Stomach smooth muscle (tissue), 2 donors: ENCODE measurements at regions not wholly inside any gene's neighbourhood (a gene's known extent, or its start where the extent isn't known, plus 50 kb on each side); places are given as distances from the start of the nearest gene placed in this dataset.

Experiments used
- H3K27ac ChIP-seq: one replicate; pipeline ENCODE4 v1.7.0; 2013; ENCODE audit warnings: mild to moderate bottlenecking, low read length, inconsistent platforms
- H3K27me3 ChIP-seq, 2 donors: one replicate each; pipeline ENCODE4 v1.7.0; 2013; ENCODE audit warnings: low read length in 2 of 2; ENCODE audit not compliant: insufficient read depth in 2 of 2, control insufficient read depth in 1 of 2
- H3K36me3 ChIP-seq, 2 donors: one replicate each; pipeline ENCODE4 v1.7.0; 2013; ENCODE audit warnings: low read length in 2 of 2; ENCODE audit not compliant: control insufficient read depth in 2 of 2, insufficient read depth in 2 of 2
- H3K4me1 ChIP-seq: one replicate; pipeline ENCODE4 v1.7.0; 2013; ENCODE audit warnings: low read length; ENCODE audit not compliant: control insufficient read depth, insufficient read depth
- H3K4me3 ChIP-seq, 2 donors: one replicate each; pipeline ENCODE4 v1.7.0; 2013; ENCODE audit warnings: low read length in 2 of 2
- H3K9ac ChIP-seq, 2 donors: one replicate each; pipeline ENCODE4 v1.7.0; 2013; ENCODE audit warnings: low read length in 2 of 2, mild to moderate bottlenecking in 1 of 2
- H3K9me3 ChIP-seq, 2 donors: one replicate each; pipeline ENCODE4 v1.7.0; 2013; ENCODE audit warnings: low read length in 2 of 2; ENCODE audit not compliant: control insufficient read depth in 2 of 2
- donor health status: healthy.
- donor health status: Pancreatic carcinoma.

DNA sequence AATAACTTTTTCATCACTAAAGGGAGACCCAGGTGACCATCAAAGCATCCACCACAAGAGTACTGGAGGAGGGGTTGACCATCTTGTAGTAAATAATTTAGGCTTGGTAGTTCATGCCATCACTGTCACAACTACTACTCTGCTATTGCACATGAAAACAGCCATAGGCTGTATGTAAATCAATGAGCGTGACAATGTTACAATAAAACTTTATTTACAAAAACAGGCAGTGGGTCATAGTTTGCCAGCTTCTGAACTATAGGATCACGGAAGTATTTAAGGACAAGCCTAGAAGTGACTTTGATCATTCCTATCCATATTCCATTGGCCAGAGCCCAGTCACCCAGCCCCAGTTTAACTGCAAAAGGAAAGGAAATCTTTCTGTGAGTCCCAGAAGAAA is 153.4 kb downstream of the NUAK1 start:
- Histone ChIP-seq H3K9me3 (no peaks in the 10 kb centered on the region), H3K4me1 (no peaks in the 10 kb centered on the region), H3K9ac (no peak overlapping the region), H3K27ac (no peak overlapping the region), H3K4me3 (no peak overlapping the region), H3K27me3 (no peaks in the 10 kb centered on the region), H3K36me3 (no peaks in the 10 kb centered on the region)

DNA sequence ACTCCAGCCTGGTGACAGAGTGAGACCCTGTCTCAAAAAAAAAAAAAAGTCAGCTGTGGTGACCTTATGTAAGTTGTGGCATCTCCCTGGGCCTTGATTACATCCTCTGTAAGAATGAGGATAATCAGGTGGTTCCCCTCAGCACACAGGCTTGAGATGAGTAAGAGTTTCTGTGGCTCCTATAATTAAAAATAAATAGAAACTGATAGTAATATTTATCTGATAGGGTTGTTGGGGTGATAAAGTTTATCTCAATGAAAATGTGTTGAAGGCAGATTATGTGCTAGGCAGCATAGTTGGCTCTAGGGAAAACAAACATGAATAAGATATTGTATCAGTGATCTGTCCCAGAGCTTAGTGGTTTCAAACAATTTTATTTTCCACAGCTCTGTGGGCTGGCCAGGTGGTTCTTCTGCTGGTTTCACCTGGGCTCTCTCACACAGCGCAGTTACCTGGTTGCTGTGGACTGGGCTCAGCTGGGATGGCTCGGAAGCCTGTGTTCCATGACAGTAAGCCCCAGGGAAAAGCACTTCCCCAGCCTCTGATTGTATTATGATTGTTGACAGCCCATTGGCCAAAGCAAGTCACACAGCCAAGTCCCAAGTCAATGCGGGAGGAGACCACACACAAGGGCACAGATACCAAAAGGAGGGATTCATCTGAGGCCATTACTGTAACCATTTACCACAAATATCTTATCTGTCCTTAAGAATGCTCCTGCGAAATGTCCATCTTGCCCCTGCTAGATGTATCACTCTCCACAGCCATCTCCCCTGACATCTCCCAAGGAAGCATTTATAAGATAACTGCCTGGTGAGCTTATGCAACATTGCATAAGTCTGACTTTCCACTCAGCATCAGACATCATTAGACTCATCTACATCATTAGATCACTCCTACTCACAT is 151.7 kb downstream of the NUAK1 start:
- H3K4me3 ChIP-seq, result no peak overlapping the region
- no peaks in the 10 kb centered on the region for H3K4me1 ChIP-seq
- no peaks in the 10 kb centered on the region for H3K9me3 ChIP-seq
- no peaks in the 10 kb centered on the region for H3K27me3 ChIP-seq
- no peaks in the 10 kb centered on the region for H3K36me3 ChIP-seq
- no peak overlapping the region for H3K27ac ChIP-seq
- no peak overlapping the region for H3K9ac ChIP-seq

DNA sequence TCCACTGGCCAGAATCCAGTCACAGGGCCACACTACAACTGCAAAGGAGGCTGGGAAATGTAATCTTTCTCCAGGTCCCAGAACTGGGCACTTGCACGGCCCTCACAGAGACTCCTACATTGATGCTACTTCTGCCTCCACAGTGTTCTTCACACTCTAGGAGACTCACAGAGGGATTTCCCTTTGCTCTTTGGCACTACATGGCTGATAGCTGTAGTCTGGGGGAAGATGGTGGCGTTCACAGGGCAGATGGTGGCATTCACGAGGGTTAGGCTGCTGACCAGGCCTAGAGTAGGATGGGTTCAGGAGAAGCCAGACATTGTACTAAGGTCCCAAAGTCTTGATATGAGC is 151.1 kb downstream of the NUAK1 start:
- H3K4me3 ChIP-seq, result no peak overlapping the region
- no peak overlapping the region for H3K9ac ChIP-seq
- no peaks in the 10 kb centered on the region for H3K9me3 ChIP-seq
- no peaks in the 10 kb centered on the region for H3K27me3 ChIP-seq
- H3K36me3 ChIP-seq, result no peaks in the 10 kb centered on the region
- H3K4me1 ChIP-seq, result no peaks in the 10 kb centered on the region
- no peak overlapping the region for H3K27ac ChIP-seq

DNA sequence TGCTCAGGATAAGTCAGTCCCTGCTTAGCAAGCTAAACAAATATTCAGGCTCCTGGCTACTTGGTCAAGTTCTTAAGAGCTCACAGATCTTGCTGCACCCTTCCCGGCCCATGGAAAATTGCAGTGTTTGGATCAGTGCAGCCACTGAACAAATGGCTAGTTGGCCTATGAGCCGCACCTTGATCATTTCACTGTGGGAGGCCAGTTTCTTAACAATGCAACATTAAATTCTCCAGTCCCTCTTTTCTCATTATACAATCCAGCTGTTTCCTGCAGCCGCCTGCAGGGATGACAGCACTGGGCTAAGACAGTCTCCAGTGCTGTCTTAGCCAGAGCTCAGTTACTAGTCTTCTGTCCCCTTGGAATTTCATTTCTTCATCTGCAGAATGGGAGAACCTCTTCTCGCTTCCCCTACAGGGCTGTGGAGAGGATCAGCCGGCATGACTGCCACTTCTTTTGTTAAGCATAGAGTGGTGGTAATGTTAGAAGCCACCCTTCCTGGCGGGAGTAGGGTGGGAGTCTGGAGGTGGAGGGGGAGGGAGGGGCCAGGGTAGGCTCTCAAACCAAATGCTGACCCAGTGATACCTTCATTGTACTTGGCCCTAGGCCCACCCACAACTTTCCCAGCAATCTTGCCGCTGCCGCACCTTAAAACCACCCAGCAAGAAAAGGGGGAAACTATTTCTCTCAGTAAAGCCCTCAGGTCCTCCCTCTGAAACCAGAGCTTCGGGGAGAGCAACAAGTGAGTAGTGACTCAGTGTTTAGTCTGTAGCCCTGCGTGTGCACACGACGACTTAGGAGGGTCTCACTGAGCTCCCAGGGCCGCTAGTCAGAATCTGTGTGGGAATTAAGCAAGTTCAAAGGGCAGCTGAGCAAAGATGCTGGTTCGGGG is 145.7 kb downstream of the NUAK1 start:
- Histone ChIP-seq H3K27me3 (no peaks in the 10 kb centered on the region), H3K4me1 (peaks cover 7% of the 10 kb centered on the region), H3K9ac (no peak overlapping the region), H3K4me3 (no peak overlapping the region), H3K36me3 (no peaks in the 10 kb centered on the region), H3K9me3 (no peaks in the 10 kb centered on the region), H3K27ac (no peak overlapping the region)

DNA sequence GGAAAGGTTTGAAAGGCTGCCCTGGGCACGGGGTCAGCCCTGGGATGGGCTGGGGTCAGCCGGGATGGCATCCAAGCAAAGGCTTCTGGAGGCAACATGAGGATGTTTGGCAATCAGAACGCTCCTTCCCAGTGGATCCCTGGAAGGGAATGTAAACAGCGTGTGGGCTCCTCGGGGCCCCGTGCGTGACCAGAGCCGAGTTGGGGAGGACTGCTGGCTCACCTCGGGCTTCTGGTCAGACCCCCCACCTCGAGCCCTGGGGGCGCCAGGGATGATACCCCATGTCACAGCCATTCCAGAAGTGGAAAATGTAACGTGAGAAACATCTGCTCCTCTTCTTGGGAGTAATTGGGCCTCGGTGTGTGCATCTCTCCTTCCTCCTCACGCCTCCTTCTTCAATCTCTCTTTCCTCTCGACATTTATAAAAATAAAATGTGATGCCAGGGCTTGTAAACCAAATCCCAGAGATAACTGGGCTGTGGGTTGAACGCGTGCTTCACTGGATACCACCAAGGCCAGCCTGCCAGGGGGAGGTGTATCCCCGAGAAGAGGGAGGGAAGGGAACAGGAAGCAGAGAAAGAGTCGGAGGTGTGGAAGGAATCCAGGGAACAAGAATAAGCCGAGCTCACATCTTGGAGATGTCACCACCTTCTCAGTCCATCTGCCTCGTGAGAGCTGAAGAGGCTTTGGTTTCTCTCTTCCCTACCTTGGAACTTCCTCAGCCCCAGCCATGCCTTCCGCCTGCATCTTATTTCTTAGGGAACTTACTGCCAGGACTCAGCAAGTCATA is 144.8 kb downstream of the NUAK1 start:
- H3K27ac ChIP-seq, result no peak overlapping the region
- H3K9ac ChIP-seq, result no peak overlapping the region
- H3K9me3 ChIP-seq, result no peaks in the 10 kb centered on the region
- H3K4me3 ChIP-seq, result no peak overlapping the region
- no peaks in the 10 kb centered on the region for H3K36me3 ChIP-seq
- peaks cover 7% of the 10 kb centered on the region for H3K4me1 ChIP-seq
- H3K27me3 ChIP-seq, result no peaks in the 10 kb centered on the region

DNA sequence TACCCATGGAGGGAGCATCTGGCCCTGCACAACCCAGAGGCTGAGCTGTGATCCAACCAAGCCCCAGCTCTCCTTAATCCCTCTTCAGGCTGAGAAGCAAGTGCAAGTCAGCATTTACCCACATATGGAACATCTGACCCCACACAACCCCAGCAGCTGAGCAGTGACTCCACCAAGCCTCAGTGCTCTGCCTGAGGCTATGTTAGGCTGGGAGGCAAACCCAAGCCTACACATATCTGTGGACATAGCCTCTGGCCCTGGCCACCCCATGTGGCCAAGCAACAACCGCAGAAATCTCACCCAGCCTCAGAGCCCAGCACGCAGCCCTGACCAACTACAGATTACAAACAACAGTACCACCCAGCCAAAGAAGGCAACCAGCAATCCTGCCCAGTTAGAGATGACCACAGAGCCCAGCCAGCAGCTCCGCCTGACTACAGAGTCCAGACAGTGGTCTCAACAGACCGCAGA is 142.8 kb downstream of the NUAK1 start:
- Histone ChIP-seq H3K27ac (no peak overlapping the region), H3K36me3 (no peaks in the 10 kb centered on the region), H3K9ac (no peak overlapping the region), H3K4me1 (peaks cover 7% of the 10 kb centered on the region), H3K27me3 (no peaks in the 10 kb centered on the region), H3K4me3 (no peak overlapping the region), H3K9me3 (no peaks in the 10 kb centered on the region)

DNA sequence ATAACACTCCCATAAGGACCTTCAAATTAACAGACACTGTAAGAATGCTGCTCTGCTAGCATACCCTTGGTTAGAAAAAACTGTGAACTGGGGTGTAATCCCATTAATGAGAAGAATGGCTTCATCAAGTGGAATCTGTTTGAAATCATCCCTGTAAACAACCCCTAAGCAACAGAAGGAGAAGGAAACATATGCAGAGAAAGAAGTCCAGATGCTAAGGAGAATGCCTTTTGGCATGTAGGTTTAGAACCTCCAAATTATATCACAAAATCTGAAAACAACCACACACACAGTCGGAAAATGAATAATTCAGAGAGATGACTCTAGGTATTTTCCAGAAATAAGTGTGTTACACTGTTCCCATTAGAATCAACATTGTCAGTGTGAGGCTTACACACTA is 140.2 kb downstream of the NUAK1 start:
- no peak overlapping the region for H3K9ac ChIP-seq
- no peaks in the 10 kb centered on the region for H3K27me3 ChIP-seq
- H3K36me3 ChIP-seq, result no peaks in the 10 kb centered on the region
- H3K27ac ChIP-seq, result no peak overlapping the region
- H3K9me3 ChIP-seq, result no peaks in the 10 kb centered on the region
- no peak overlapping the region for H3K4me3 ChIP-seq
- peaks cover 7% of the 10 kb centered on the region for H3K4me1 ChIP-seq

DNA sequence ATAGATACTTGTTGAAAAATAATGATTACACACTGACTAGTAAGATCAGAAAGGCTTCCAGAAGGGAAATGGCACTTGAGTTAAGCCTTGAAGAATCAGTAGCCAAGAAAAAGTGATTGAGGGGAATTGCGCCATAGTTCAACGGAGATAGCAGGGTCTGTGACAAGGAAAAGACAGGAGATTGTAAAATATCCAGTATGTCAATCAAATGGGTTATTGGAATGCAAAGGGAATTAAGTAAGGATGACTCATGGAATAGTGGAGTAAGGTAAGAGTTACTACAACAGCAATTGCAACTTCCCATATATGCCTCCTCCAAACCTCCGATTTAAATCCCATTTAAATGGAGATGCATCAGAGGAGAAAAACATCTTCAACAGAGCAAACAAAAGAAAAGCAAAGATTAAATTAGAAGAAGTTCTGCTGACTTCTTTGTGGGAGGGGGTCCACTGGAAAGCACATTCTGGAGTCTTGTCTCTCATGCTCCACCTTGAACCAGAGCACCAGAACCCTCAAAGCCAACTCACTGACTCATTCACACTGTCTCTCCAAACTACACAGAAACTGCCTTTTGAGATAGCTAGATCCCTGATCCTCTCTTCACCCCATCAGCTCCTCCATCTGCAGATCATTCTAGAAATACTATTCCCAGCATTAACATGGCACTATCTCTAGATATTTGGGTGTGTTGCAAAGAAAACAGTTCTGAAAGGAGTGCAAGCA is 138.2 kb downstream of the NUAK1 start:
- no peaks in the 10 kb centered on the region for H3K4me1 ChIP-seq
- no peak overlapping the region for H3K27ac ChIP-seq
- H3K4me3 ChIP-seq, result no peak overlapping the region
- H3K36me3 ChIP-seq, result no peaks in the 10 kb centered on the region
- no peaks in the 10 kb centered on the region for H3K27me3 ChIP-seq
- H3K9ac ChIP-seq, result no peak overlapping the region
- no peaks in the 10 kb centered on the region for H3K9me3 ChIP-seq

DNA sequence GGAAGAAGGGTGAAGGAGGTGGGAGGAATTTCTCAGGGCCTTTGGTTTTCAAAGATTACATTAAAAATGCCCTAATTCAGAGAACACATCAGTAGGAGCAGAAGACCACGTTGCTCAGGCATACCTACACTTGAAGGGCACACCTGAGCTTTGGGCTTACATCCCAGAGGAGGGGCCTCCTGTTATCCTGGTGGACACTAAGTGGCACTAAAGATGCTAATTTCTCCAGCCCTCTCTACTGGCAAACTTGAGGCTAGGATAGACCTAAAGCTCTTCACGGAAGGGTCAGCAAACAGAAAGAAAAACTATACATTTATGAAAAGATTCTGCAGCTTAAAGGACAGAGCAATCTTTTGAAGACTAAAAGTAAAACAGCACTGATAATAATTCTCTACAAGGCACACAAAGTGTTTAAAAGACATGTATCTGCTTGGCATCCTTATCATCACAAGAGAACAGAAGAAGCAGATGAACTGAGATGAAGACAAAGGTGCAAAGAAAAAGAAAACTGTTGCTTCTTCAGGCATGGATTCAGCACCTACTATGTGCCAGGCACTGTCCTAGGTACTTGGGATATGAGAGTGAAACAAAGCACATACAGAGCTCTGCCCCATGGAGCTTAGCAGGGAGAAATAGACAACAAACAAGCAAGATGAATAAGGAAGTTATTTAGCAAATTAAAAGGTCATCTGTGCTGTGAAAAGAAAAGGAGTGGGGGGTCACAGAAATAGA is 137.5 kb downstream of the NUAK1 start:
- no peak overlapping the region for H3K4me3 ChIP-seq
- H3K4me1 ChIP-seq, result no peaks in the 10 kb centered on the region
- no peak overlapping the region for H3K27ac ChIP-seq
- no peak overlapping the region for H3K9ac ChIP-seq
- no peaks in the 10 kb centered on the region for H3K9me3 ChIP-seq
- H3K36me3 ChIP-seq, result no peaks in the 10 kb centered on the region
- no peaks in the 10 kb centered on the region for H3K27me3 ChIP-seq
